Loucy (cell line): ENCODE measurements at regions not wholly inside any gene's neighbourhood (a gene's known extent, or its start where the extent isn't known, plus 50 kb on each side); places are given as distances from the start of the nearest gene placed in this dataset.

Source experiments
- H2AFZ ChIP-seq: fragments of 200-600 bp; sonication (generic); 2 replicates; pipeline ENCODE4 v1.6.0; 2016; ENCODE audit warnings: antibody characterized with exemption, mild to moderate bottlenecking, low read length, moderate library complexity
- H3F3A ChIP-seq: fragments of 200-600 bp; 2 replicates; pipeline ENCODE4 v1.6.0; 2016; ENCODE audit warnings: antibody characterized with exemption, low read depth, mild to moderate bottlenecking
- H3K27me3 ChIP-seq: fragments of 200-600 bp; sonication (generic); 2 replicates; pipeline ENCODE4 v1.6.1; 2014; ENCODE audit warnings: low read length, mild to moderate bottlenecking; ENCODE audit not compliant: insufficient read depth, poor library complexity, severe bottlenecking
- H3K36me3 ChIP-seq: fragments of 200-600 bp; sonication (generic); 2 replicates; pipeline ENCODE4 v1.6.1; 2016; ENCODE audit warnings: low read length; ENCODE audit not compliant: insufficient read depth
- H3K4me1 ChIP-seq: fragments of 200-600 bp; sonication (generic); 2 replicates; pipeline ENCODE4 v1.5.1; 2014; ENCODE audit warnings: low read length, mild to moderate bottlenecking; ENCODE audit not compliant: insufficient read depth, poor library complexity, severe bottlenecking
- H3K4me2 ChIP-seq: fragments of 200-600 bp; sonication (generic); 2 replicates; pipeline ENCODE4 v1.6.0; 2014; ENCODE audit warnings: antibody characterized with exemption, low read length, low read depth, mild to moderate bottlenecking; ENCODE audit not compliant: poor library complexity, severe bottlenecking
- H3K4me3 ChIP-seq: fragments of 200-600 bp; sonication (generic); 2 replicates; pipeline ENCODE4 v1.5.1; 2014; ENCODE audit warnings: low read length, mild to moderate bottlenecking, mixed read lengths; ENCODE audit not compliant: poor library complexity, severe bottlenecking
- H3K79me2 ChIP-seq: fragments of 200-600 bp; sonication (generic); 2 replicates; pipeline ENCODE4 v1.6.1; 2014; ENCODE audit warnings: low read length; ENCODE audit not compliant: insufficient read depth
- H3K9ac ChIP-seq: fragments of 200-600 bp; sonication (generic); 2 replicates; pipeline ENCODE4 v1.6.0; 2014; ENCODE audit warnings: mild to moderate bottlenecking, low read depth, low read length, moderate library complexity; ENCODE audit not compliant: poor library complexity, severe bottlenecking
- H3K9me2 ChIP-seq: fragments of 200-600 bp; sonication (generic); replicated peaks from 2 replicates; pipeline ENCODE4 v1.6.1; 2016; ENCODE audit warnings: low read depth, low read length, mixed read lengths
- H3K9me3 ChIP-seq: fragments of 200-600 bp; sonication (generic); 2 replicates; pipeline ENCODE4 v1.6.1; 2014; ENCODE audit warnings: mild to moderate bottlenecking, antibody characterized with exemption, low read length, low read depth; ENCODE audit not compliant: insufficient read depth
- H4K20me1 ChIP-seq: fragments of 200-600 bp; sonication (generic); 2 replicates; pipeline ENCODE4 v1.6.0; 2014; ENCODE audit warnings: antibody characterized with exemption, low read length, mild to moderate bottlenecking; ENCODE audit not compliant: insufficient read depth, poor library complexity, severe bottlenecking
- CTCF ChIP-seq: fragments of 200-600 bp; sonication (generic); conservative IDR thresholded peaks from 2 replicates; pipeline ENCODE4 v1.5.1; 2014; ENCODE audit warnings: mild to moderate bottlenecking, antibody characterized with exemption, low read length
- EZH2phosphoT487 ChIP-seq: fragments of 200-600 bp; IDR thresholded peaks from 2 replicates; pipeline ENCODE4 v1.6.1; 2018; ENCODE audit warnings: antibody characterized with exemption, mild to moderate bottlenecking, moderate library complexity, borderline replicate concordance

GRCh38 chr2:53131416-53131815 lies 636.2 kb upstream of the CHAC2 start:
- Histone ChIP-seq H3K4me3 (no peak overlapping the region), H3K9me3 (no peaks in the 10 kb centered on the region), H3K9me2 (no peaks in the 10 kb centered on the region), H3F3A (no peaks in the 10 kb centered on the region), H2AFZ (no peak overlapping the region), H3K4me1 (no peaks in the 10 kb centered on the region), H3K9ac (no peak overlapping the region), H3K36me3 (no peaks in the 10 kb centered on the region), H3K79me2 (no peaks in the 10 kb centered on the region), H3K4me2 (no peak overlapping the region), H3K27me3 (no peaks in the 10 kb centered on the region), H4K20me1 (no peaks in the 10 kb centered on the region)
- TF ChIP-seq CTCF = no peak
- no peak for TF ChIP-seq EZH2phosphoT487

GRCh38 chr2:53130441-53130943 lies 637.1 kb upstream of the CHAC2 start:
- Histone ChIP-seq H3K9me3 (no peaks in the 10 kb centered on the region), H3K36me3 (no peaks in the 10 kb centered on the region), H3K79me2 (no peaks in the 10 kb centered on the region), H3K9me2 (no peaks in the 10 kb centered on the region), H3K4me3 (no peak overlapping the region), H4K20me1 (no peaks in the 10 kb centered on the region), H2AFZ (no peak overlapping the region), H3F3A (no peaks in the 10 kb centered on the region), H3K9ac (no peak overlapping the region), H3K27me3 (no peaks in the 10 kb centered on the region), H3K4me2 (no peak overlapping the region), H3K4me1 (no peaks in the 10 kb centered on the region)
- TF ChIP-seq EZH2phosphoT487 (no peak), CTCF (no peak)

- Histone ChIP-seq H2AFZ (no peak overlapping the region), H3K79me2 (no peaks in the 10 kb centered on the region), H3K4me1 (no peaks in the 10 kb centered on the region), H3F3A (no peaks in the 10 kb centered on the region), H3K9me3 (no peaks in the 10 kb centered on the region), H3K9me2 (no peaks in the 10 kb centered on the region), H3K9ac (no peak overlapping the region), H3K36me3 (no peaks in the 10 kb centered on the region), H3K4me3 (no peak overlapping the region), H4K20me1 (no peaks in the 10 kb centered on the region), H3K4me2 (no peak overlapping the region), H3K27me3 (no peaks in the 10 kb centered on the region)
- TF ChIP-seq CTCF (no peak), EZH2phosphoT487 (no peak)
These were observed 637.8 kb upstream of the CHAC2 start for GRCh38 chr2:53129851-53130250.
